Lower leg skin (tissue), 4 donors: ENCODE measurements at regions not wholly inside any gene's neighbourhood (a gene's known extent, or its start where the extent isn't known, plus 50 kb on each side); places are given as distances from the start of the nearest gene placed in this dataset.

Source experiments
- DNase-seq, 2 donors: peaks; one replicate each; pipeline ENCODE4 v3.0.0-alpha.2; 2019; ENCODE audit warnings: low spot score in 2 of 2
- H3K4me3 ChIP-seq: fragments of 200-600 bp; sonication (generic); 2 replicates; pipeline ENCODE4 v1.5.1; 2017; ENCODE audit warnings: mild to moderate bottlenecking, low read depth; ENCODE audit not compliant: poor library complexity, severe bottlenecking
- CTCF ChIP-seq, 3 donors: fragments of 450-650 bp; IDR thresholded peaks; one replicate each; pipeline ENCODE4 v1.5.1; 2016; ENCODE audit warnings: antibody characterized with exemption in 3 of 3, mild to moderate bottlenecking in 3 of 3, moderate library complexity in 2 of 3
- POLR2A ChIP-seq, 2 donors: fragments of 450-650 bp; IDR thresholded peaks; one replicate each; pipeline ENCODE4 v1.6.1; 2016 to 2017; ENCODE audit warnings: antibody characterized with exemption in 2 of 2, mild to moderate bottlenecking in 1 of 2, moderate library complexity in 1 of 2
- WGBS, 2 donors: methylation state at CpG; one replicate each; pipeline ENCODE4 v1.1.5; 2018; 5-methylcytosine and 5-hydroxymethylcytosine counted together
- intact Hi-C: fragments of 100-400 bp; cut with DNase I; formaldehyde crosslinking; loops from one replicate; pipeline ENCODE4 v1.15.0; 2023; ENCODE audit warnings: low total_unique reads

- intact Hi-C loops: no loop called here
- no peak for TF ChIP-seq CTCF (IDR thresholded peaks at IDR 0.05)
- H3K4me3 ChIP-seq: no peak overlapping the region
- 66 to 87% methylated on average over 3 of the region's 3 CpGs for WGBS, 2 donors
- DNase-seq: no peak
Observed at GRCh38 chr3:23127196-23127595, 75.9 kb upstream of the UBE2E2 start.

- 29 to 39% methylated on average over 2 of the region's 2 CpGs for WGBS, 2 donors
- TF ChIP-seq CTCF (IDR thresholded peaks at IDR 0.05) (no peak), POLR2A (IDR thresholded peaks at IDR 0.05) (no peak)
- no peak overlapping the region for H3K4me3 ChIP-seq
- no peak for DNase-seq
- intact Hi-C loops: no loop called here
Observed at GRCh38 chr3:23128655-23129054, 74.5 kb upstream of the UBE2E2 start.

- H3K4me3 ChIP-seq: no peak overlapping the region
- TF ChIP-seq CTCF (IDR thresholded peaks at IDR 0.05) (no peak), POLR2A (IDR thresholded peaks at IDR 0.05) (no peak)
- DNase-seq: no peak
- intact Hi-C loops: no loop called here
- WGBS, 2 donors: 24 to 28% methylated on average over 4 of the region's 4 CpGs
Observed at GRCh38 chr3:23129117-23129516, 74.0 kb upstream of the UBE2E2 start.

GRCh38 chr3:23129817-23130216 is 73.3 kb upstream of the UBE2E2 start:
- no peak overlapping the region for H3K4me3 ChIP-seq
- intact Hi-C loops: no loop called here
- no peak for DNase-seq
- TF ChIP-seq CTCF (IDR thresholded peaks at IDR 0.05): no peak
- TF ChIP-seq POLR2A (IDR thresholded peaks at IDR 0.05): no peak
- 23 to 38% methylated on average over 3 of the region's 3 CpGs for WGBS, 2 donors

- intact Hi-C loops: no loop called here
- WGBS, 2 donors: 93 to 95% methylated on average over 4 of the region's 4 CpGs
- no peak for DNase-seq
- H3K4me3 ChIP-seq: no peak overlapping the region
- no peak for TF ChIP-seq CTCF (IDR thresholded peaks at IDR 0.05)
- TF ChIP-seq POLR2A (IDR thresholded peaks at IDR 0.05): no peak
Observed at GRCh38 chr3:23130406-23130805, 72.7 kb upstream of the UBE2E2 start.

- TF ChIP-seq CTCF (IDR thresholded peaks at IDR 0.05) (no peak), POLR2A (IDR thresholded peaks at IDR 0.05) (no peak)
- 84% methylated on average over 12 of the region's 12 CpGs for WGBS, 2 donors
Observed at GRCh38 chr3:23135026-23135785, 67.9 kb upstream of the UBE2E2 start.

More at GRCh38 chr3:23135026-23135785, 67.9 kb upstream of the UBE2E2 start:
- no peak for DNase-seq
- intact Hi-C loops: no loop called here
- no peak overlapping the region for H3K4me3 ChIP-seq
